HG03196 (cell line): ENCODE measurements at regions not wholly inside any gene's neighbourhood (a gene's known extent, or its start where the extent isn't known, plus 50 kb on each side); places are given as distances from the start of the nearest gene placed in this dataset.
A peak's percentile ranks its signal among the peaks of the same experiment; 100 is the strongest.
"Not testable (repeated sequence)": the region's sequence is repeated elsewhere in the genome, so short reads cannot be mapped to it uniquely, and the experiment has no call there.

Source experiments
- ATAC-seq: cut with Tn5 transposase; IDR thresholded peaks from one replicate; pipeline ENCODE4 v1.9.1; 2021; ENCODE audit not compliant: unreplicated experiment

DNA sequence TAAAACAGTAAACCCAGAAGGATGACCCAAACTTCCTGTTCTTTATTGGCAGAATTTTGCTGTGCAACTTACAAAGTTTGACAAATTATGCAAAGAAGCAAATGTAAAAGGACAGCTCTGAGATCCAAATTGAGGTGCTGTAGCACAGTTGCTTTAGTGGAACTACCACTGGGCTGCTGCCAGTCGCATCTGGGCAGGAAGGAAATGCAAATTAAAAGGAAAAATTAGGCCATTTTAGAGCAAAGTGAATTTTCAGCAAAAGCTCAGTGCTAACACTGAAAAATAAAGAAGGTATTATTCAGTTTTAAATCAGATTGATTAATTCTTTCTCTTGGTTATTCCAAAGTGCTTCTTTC lies 104.5 kb downstream of the ZMAT3 start:
- ATAC-seq: peak; percentile 20

DNA sequence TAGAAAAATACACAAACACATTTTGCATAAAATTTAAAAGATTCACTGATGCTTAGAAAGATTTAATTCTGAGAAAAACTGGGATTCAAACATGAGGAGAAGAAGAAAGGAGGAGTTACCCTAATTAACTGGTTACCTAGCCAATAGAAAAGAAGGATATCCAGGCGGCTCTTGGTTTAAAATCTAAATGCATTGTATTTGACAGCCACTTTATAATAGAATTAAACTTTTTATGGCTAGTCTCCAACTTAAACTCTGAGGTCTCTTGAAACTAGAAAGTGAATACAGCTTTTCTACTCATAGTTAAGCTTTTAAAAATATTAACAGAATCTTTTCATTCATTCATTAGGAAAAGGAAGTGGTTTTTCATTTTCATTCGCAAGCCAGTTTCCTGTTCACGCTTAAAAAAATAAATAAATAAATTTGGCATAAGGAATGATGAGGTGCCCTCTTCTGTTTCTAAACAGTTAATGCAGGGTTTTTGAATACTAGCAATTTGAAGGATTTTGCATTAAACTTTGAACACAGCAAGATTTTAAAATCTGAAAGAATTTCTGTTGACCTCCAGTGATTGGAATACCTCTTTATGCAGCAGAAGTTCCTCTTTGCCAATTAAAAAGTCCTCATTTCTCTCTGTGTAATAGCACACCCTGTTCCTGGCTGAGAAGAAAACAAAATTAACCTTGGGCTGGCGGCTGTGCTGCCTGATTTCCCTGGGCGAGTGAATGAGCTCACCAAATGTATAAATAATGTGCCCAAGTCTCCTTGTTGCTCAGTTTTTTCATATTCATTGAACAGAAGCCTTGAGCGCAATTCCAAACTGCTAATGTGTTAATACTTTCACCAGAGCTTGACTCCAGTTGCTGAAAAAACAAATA lies 105.1 kb downstream of the ZMAT3 start:
- peak; percentile 51 for ATAC-seq

DNA sequence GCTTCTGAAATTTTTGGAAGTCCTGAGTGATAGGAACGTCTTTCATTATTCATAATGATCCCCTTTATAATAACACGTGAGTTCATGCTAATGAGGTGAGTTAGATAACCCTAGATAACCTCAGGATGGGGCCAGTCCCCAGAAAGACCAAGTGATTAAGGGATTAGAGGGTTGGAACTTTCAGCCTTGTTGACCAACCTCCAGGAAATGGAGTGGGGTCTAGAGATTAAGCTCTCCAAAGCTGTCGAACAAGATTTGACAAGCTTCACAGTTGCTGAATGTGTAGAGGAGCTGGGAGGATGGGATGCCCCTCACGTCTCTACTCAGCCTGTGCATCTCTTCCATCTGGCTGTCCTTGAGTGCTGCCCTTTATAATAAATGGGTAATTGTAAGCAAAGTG lies 107.1 kb downstream of the ZMAT3 start:
- ATAC-seq: no peak

DNA sequence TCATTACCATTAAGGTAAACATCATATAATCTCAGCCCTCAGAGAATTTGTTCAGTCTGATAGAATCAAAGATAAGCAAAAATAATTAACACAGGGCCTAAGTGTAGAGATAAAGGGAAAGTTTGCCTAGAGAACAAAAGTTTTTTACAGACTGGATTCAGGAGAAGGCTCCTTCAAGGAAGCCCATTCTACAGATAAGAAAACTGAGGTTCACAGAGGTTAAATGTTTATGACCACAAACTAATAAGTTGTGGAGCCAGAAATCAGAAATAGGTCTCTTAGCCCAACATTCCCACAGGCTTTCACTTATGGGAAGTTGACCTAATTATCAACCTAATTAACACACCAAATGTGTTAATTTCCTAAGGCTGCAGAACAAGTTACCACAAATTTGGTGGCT lies 110.7 kb downstream of the ZMAT3 start:
- ATAC-seq: no peak

DNA sequence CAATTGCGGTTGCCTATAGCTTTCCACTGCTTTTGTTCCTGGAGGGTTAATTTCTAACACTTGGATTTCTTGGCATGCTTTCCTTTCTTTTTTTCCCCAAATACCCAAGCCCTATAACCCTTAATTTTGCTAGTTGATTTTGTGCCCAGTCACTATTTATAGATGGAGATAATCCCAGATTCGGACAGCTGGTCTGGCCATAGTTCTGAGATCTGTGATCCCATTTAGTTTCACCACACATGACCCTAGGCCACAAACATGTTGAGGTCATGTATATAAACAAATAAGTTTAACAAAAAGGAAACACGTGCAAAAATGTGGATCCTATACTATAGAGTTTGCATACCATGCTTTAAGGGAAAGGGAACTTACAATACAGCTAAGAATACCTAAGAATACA lies 111.4 kb downstream of the ZMAT3 start:
- no peak for ATAC-seq

DNA sequence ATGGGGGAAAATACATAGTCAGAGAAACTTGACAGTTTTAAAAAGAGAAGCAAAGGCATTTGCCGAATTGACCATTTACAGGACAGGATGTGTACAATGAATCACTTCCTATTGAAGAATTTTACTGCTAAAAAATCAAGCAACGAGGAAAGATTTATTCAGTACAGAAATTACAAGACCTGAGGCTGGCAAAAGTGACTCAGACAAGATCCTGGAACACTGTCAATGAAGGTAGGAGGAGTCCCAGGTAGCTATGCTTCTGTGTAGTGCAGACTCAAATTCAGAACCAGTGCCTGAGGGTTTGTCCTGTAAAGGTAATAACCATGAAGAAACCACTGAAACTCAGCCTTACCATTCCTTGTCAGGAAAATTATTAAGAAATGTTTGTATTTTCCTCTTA lies 120.9 kb downstream of the ZMAT3 start:
- ATAC-seq: no peak

DNA sequence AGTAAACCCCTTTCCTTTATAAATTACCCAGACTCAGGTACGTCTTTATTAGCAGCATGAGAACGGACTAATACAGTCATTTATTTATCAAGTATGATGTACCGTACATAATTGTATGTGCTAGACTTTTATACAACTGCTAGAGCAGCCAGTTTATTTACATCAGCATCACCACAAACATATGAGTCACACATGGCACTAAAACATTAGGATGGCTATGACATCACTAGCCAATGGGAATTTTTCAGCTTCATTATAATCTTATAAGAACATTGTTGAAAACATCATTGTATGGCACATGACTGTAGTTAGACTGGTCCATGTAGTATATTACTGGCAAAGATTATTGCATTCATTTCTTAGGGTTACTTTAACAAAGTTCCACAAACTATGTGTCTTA lies 121.7 kb downstream of the ZMAT3 start:
- no peak for ATAC-seq

DNA sequence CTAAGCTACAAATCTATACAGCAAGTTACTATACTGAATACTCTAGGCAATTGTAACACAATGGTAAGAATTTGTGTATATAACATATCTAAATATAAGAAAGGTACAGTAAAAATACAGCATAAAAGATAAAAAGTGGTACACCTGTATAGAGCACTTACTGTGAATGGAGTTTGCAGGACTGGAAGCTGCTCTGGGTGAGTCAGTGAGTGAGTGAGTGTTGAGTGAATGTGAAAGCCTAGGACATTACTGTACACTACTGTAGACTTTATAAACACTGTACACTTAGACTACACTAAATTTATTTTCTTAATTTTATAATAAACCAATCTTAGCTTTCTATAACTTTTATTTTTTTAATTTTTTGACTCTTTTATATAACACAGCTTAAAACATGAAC lies 123.1 kb downstream of the ZMAT3 start:
- ATAC-seq: no peak

DNA sequence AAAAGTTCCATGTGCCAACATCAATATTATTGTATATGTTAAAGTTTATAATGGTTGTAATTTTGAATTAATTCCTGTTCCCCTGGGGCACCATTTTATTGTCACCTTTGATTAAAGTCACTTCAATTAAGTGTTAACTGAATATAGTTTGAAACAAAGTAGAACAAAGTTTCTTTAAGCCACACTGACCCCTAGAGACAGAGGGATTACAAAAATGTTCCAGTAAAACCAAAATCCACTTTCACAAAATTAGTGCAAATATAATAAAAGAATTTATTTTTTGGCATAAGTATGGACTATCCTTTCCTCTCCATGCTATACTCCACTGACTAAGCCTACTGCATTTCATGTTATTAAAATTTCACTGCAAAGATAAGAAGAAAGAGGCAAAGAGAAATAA lies 123.9 kb downstream of the ZMAT3 start:
- no peak for ATAC-seq

DNA sequence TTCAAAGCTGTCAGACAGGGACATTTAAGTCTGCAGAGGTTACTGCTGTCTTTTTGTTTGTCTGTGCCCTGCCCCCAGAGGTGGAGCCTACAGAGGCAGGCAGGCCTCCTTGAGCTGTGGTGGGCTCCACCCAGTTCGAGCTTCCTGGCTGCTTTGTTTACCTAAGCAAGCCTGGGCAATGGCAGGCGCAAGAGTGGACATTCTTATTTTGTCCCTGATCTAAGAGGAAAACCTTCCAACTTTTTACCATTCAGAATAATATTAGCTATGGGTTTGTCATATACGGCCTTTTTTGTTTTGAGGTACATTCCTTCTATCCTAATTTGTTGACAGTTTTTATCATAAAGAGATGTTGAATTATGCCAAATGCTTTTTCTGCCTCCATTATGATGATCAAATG lies 129.3 kb downstream of the ZMAT3 start:
- ATAC-seq: not testable (repeated sequence)

DNA sequence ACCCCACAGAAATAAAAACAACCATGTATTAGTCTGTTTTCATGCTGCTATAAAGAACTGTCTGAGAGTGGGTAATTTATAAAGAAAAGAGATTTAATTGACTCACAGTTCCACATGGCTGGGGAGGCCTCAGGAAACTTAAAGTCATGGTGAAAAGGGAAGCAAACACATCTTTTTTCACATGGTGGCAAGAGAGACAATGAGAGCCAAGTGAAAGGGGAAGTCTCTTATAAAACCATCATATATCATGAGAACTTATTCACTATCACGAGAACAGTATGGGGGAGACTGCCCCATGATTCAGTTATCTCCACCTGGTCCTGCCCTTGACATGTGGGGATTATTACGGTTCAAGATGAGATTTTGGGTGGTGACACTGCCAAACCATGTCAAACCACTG lies 141.5 kb downstream of the ZMAT3 start:
- no peak for ATAC-seq

DNA sequence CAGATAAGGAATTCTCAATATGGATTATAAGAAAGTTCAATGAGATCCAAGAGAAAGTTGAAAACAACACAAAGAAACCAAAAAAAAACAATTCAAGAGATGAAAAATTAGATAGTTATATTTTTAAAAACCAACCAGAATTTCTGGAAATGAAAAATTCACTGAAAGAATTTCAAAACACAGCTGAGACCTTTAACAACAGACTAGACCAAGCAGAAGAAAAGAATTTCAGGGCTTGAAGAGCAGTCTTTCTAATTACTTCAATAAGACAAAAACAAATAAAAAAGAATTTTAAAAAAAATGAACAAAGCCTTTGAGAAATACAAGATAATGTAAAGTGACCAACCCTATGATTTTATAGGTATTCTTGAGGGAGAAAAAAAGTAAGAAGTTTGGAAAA lies 155.4 kb downstream of the ZMAT3 start:
- ATAC-seq: no peak

DNA sequence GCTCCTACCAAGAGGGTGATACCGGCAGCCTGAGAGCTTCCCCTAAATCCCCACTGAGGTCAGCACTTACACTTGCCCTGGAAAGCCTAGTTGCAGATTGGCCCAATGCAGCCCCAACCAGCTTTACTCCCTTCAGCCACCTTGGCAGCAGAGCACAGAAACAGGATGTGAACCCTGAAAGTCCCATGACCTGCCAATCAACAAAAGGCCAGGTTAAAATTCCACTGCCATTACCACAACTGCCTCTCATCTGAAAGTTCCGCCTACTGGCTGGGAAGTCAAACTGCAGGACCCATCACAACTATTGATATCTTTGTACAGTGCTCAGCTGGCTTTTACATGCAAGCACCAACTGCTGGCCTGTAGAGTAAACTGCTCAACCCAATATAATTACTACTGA lies 156.2 kb downstream of the ZMAT3 start:
- peak; percentile 65 for ATAC-seq

DNA sequence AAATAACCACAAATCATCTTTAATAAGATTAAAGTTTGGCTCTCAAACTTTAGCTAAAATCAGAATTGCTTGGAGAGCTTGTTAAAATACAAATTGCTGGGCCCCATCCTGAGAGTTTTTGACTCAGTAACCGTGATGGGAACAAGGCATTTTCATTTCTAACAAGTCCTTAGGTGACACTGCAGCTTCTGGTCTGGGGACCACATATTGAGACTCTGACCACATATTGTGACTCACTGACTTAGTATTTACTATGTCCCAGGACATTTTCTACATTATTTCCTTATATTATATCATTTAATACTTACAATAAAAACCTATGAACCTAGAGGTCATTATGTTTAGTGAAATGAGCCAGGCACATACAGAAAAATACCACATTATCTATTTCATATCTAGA lies 164.5 kb downstream of the ZMAT3 start:
- no peak for ATAC-seq

DNA sequence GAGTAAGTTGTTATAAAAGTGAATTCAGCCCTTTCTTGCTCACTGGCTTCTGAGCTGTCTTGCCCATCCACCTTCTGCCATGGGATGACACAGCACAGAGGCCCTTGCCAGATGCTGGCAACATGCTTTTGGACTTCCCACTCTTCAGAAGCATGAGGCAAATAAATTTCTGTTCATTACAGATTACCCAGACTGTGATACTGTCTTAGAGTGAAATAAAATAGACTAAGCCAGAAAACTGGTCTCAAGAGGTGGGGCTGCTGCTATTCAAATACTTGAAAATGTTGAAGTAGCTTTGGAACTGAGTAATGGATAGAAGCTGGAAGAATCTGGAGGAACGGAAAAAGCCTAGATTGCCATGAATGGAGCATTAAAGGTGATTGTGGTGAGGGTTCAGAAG lies 170.4 kb downstream of the ZMAT3 start:
- no peak for ATAC-seq

DNA sequence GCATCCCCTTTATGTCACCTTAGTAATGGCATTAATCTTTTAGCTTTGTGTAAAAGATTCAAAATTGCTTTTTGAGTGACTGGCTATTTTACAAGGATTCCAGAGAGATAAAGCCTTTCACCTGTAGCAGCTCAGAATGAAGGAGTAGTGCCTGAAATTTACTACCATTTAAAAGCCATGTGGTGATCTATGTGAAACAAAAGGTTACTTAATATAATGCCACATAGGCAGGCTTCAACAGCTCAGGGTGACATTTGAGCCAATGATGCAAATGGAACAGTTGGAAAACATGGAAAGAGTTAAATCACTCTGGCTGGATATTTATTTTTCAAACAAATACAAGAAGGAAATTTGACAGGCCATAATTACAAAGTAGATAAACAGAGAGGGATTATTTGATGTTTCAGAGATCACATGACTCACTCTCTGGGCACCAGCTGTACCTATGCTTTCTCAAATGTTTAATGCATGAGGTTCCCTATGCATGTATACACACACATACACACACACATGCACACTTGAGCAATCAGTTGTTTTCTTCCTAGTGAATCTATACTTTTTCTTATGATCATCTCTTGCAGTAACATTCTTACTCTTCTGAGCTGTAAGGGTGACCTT lies 171.5 kb downstream of the ZMAT3 start:
- no peak for ATAC-seq

DNA sequence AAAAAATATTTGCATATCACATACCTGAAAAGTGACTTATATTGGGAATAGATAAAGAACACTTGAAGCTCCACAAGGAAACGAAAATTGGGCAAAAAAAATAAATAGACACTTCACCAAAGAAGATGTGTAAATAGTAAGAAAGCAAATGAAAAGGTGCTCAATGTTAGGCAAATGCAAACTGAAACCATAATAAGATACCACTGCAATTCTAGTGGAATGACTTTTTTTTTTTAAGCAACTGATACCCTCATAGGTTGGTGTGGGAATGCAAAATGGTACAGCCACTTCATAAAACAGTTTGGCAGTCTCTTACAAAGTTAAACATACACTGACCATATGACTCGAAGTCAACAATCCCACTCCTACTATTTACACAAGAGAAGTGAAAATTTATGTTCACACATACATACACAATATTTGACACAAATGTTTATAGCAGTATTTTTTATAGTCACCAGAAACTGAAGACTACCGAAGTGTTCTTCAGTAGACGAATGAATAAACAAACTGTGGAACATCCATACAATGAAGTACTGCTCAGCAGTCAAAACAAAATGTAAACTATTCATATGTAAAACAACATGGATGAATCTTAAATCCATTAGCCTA lies 176.3 kb downstream of the ZMAT3 start:
- ATAC-seq: no peak
